GM21786 (cell line): ENCODE measurements at regions not wholly inside any gene's neighbourhood (a gene's known extent, or its start where the extent isn't known, plus 50 kb on each side); places are given as distances from the start of the nearest gene placed in this dataset.
"Not testable (repeated sequence)": the region's sequence is repeated elsewhere in the genome, so short reads cannot be mapped to it uniquely, and the experiment has no call there.

Experiments used
- ATAC-seq: cut with Tn5 transposase; IDR thresholded peaks from one replicate; pipeline ENCODE4 v1.9.1; 2021; ENCODE audit not compliant: unreplicated experiment

DNA sequence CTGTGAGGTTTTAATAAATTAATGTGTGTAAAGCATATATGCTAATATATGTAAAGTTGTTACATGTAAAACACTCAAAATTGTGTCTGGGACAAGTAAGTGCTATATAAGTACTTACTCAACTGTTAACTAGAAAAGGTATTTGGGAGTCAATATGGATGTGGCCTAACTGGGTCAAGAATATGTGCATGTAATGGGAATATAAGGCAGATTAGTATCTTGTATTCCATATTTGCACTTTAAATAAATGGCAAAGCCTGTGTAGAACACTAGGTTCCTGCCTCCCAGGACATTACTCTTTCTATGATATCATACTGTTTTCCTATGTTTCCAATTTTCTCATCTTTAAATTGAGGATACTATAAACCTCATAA is 270.6 kb downstream of the FBXO8 start:
- no peak for ATAC-seq

DNA sequence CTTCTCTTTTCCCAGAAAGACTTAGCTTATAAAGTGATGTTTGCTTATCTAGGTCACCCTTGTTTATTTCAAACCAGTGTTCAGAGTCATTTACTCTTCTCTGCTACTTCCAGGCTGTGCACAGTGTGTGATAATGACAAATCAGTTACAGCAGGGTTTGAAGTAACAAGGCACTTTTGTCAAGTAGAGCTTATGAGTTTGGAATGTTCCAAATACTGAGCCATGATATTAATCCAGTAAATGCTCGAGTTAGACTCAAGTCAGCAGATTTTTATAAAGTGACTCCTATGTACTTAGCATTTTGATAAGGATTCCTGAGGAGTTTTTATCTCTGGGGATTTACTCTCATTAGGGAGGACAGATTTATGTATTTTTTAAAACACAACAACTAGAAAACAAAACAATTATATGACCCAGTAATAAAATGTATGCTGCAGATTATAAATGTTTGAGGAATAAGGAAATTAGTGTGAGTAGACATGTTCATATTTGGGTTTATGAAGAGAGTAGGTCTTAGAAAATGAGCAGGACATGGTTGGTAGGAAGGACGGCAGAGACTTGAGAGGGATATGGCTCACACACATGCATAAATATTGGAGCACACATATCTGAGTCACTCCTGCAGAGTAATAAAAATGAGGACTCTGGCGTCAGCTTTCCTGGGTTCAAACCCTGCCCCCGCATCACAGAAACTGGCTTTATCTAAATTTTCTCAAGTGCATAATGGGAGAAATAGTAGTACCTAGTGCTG is 271.2 kb downstream of the FBXO8 start:
- no peak for ATAC-seq

DNA sequence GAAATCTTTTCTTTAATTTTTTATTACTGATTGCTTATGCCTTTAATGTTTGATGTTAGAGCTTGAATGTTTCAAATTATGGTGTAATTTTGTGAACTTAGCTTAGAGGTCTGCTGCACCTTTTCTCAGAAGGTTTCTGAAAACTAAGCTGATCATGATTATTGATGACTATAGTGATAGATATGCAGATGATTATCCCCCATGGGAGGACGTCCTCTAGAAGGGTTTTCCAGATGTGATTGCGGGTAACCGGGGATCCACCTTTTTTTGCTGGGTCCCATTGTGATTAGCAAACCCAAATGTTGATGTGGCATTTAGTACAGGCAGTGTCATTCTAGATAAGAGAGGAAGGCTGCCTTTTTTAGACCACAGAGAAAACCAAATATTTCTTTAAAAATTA is 272.9 kb downstream of the FBXO8 start:
- no peak for ATAC-seq

DNA sequence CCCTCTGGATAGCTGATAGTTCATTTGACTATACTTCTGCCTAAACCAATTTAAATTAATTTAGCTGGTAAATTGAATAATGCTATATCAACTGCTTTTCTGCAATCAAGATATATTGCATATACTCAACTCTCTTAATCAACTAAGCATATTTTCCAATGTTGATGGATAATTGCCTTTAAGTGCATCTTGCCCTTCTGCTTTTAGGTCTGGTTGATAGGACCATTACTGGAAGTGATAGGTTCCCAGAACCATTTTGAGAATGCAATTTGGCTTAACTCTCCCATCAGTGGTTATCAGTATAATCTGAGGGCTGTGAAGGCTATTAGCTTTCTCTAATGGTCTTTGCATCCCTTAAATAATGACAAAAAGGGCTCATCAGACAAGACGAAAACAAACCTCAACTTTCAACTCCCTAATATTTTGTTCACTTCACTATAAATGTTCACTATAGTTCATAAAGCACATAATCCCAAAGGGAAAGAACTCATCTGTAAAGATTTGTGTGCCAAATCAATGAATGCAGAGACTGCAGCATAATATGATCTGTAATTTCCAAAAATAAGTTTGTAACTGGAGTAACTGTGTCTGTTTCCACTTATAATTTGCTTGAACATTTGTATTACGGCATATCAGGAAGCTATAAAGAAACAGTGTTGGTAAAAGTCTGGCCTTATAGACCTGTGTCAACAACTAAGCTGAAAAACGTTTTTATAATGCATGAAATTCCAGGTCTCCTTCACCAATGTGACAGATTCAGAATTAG is 273.6 kb downstream of the FBXO8 start:
- no peak for ATAC-seq

DNA sequence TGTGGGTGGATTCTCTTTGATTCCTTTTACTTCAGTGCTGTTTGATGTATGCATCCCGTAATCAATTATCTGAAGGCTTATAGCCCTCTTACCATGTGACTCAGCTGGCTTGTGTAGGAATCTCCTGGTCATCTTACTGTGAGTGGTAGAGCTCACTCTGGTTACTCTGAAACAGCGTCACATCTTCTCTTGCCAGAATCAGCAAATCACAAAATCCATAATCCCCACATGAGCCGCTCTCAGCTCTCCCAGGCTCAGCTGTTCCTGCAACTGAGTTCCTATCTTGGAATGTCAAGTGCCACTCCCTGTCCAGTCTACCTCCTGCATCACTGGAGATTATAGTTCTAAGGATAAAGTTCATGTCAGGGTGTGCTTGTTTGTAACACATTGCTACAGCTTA is 278.0 kb downstream of the FBXO8 start:
- no peak for ATAC-seq

- ATAC-seq = no peak
Observed at GRCh38 chr4:173998471-173999144, 284.9 kb downstream of the FBXO8 start.

DNA sequence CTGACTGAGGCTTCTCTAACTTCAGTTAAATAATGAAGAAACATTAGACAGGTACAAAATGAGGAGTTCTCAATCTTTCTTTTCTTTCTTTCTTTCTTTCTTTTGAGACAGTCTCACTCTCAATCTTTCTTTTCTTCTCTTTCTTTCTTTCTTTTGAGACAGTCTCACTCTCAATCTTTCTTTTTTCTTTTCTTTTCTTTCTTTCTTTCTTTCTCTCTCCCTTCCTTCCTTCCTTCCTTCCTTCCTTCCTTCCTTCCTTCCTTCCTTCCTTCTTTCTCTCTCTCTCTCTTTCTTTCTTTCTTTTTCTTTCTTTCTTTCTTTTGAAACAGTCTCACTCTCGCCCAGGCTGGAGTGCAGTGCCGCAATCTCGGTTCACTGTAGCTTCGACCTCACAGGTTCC is 287.7 kb downstream of the FBXO8 start:
- ATAC-seq = not testable (repeated sequence)

GRCh38 chr4:173991814-173992213 is 291.7 kb downstream of the FBXO8 start:
- ATAC-seq = no peak

DNA sequence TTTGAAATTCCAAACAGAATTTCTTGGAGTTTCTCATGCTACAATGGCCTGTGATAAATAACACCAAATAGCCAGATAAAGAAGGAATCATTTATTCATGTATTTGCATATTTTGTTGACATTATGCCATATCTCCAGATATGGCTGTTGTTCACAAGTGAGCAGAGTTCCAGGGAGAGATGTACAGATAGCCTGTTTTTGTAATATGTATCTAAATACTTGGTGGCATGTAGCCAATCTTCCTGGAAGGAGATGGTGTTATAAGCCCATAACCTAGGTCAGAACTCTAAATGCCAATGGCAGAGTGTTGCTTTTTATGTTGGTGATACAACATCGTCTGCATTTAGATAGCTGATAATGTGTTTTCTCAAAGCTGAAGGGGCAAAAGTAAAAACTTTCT is 292.2 kb downstream of the FBXO8 start:
- no peak for ATAC-seq

DNA sequence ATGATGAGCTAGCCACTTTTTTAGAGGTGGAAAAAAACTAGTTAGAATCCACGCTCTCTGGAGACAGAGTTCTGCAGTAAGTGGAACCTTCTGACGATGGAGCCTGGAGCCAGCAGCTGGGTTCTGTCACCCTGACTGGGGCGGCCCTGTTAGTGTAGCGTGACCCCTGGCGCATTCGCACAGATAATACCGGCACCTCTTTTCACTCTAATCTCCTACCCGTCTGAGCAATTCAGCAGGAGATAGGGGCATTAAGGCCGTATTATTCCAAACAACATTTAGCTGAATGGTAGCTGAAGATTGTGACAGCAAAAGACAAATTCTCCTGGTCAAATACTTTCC is 292.6 kb downstream of the FBXO8 start:
- ATAC-seq = no peak

- no peak for ATAC-seq
Observed at GRCh38 chr4:173990126-173990868, 293.2 kb downstream of the FBXO8 start.

GRCh38 chr4:173963523-173963922 is 319.9 kb downstream of the FBXO8 start:
- not testable (repeated sequence) for ATAC-seq

- ATAC-seq = no peak
Observed at GRCh38 chr4:173960398-173960797, 323.1 kb downstream of the FBXO8 start.

GRCh38 chr4:173958445-173958844 is 325.0 kb downstream of the FBXO8 start:
- ATAC-seq = no peak

GRCh38 chr4:173943547-173943946 is 339.9 kb downstream of the FBXO8 start:
- ATAC-seq = no peak

- no peak for ATAC-seq
Observed at GRCh38 chr4:173940146-173940545, 343.3 kb downstream of the FBXO8 start.

DNA sequence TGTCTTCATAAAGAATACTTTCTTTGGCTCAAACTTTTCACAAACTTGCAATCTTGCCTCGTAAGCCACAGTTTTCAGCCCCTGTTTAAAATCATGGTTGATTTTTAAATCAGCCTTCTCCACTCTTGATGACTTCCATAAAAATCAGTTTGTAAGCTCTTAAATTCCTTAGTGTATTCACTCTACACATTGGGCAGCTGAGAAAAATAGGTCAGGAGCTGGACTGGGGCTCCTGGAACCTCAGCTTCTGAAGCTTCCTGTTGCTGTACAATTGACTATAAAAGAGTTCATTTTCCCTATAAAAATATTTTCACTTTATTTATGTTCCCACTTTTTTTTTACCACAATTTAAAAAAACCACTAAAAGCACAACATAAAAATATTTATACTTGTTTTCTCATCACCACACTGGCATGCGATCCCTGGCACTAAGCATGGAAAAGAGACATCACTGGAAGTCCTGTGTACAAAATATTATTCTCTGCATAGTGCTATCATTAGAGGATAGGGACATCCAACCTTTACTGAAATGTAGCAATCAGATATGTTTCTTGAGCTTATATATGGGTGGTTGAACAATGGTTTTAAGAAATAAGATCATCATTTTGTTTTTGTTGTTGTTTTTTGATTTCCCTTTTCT is 345.7 kb downstream of the FBXO8 start:
- no peak for ATAC-seq

DNA sequence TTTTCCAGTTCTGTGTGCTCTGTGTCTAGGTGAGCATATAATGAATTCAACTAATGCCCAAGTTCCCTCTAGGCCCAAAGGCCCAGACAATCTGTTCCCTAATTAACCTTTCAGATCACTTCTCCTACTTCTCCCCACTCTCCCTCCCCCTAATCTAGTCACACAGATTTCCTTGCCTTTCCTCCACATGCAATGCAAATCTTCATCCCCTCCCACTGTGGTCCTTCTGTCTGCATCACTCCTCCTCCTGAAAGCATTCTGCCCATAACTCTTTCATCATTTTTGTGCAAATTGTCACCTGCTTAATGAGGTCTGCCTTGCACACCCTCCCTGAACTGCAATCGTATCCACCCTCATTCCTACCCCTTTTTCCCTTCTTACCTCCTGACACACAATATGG is 346.6 kb downstream of the FBXO8 start:
- ATAC-seq = no peak

DNA sequence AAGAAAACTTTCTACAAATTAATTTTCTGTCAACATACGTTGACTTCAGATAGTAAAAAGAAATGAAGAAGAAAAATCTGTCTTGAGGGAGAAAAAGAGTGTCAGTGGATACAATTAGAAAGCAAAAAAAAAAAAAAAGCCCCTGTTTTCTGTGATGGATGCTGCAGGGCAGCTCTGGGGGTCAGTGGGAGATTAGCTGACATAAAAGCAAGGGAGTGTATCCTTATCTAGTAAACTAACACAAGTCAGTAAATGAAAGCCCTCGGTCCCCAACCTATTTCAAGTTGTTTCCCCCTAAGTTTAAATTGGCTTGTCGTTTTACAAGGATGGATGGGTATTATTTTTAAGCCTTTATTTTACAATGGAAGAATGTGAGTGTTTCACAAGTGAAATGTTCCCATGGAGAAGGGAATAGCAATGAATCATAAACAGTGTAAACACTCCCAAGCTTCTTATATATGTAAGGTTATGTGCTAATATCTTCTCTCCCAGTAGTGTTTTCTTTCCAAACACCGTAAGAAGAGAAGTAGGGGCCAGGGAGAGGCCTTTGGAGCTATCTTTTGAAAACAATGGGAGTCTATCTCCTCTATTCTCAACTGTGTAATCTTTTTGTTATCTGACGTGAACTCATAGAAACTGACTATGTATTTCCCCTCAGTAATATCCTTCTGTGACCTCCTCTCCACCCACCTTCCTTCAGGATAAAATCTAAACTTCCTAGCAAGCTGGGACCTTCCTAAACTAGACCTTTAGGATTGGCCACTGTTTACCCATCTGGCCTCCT is 347.7 kb downstream of the FBXO8 start:
- ATAC-seq = no peak

DNA sequence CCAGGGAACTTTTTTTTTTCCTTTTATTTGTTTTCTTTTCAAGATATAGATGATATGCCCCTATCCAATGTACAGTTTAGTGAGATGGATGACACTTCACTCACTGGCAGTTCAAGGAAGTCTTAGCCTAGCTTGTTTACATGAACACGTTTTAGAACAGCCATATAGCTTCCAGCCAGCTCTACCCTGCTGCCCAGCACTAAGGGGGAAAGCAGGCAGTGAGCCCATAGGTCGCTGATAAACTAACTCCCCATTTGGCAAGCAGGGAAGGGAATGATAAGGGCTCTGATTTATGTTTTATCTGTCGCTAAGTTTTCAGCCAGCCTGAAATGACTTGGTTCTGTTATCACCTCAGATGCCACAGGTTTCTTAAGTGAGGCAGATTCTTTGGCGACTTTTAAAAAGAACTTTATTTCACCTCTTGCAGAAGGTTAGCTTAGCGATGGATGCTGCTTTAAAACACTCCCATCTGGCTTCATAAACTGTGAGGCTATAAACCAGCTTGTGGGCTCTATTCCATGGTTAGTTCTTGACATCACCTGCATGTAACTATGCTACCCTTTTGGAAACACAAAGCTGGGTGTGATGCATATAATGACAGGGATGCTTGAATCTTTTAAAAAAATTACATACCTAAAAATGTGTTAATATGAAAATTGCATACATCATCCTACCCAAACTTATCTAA is 348.4 kb downstream of the FBXO8 start:
- ATAC-seq = no peak
